Activated T-cell treated with anti-CD3 and anti-CD28 coated beads for 4 hours (primary cell): ENCODE measurements at regions not wholly inside any gene's neighbourhood (a gene's known extent, or its start where the extent isn't known, plus 50 kb on each side); places are given as distances from the start of the nearest gene placed in this dataset.
"Not testable (repeated sequence)": the region's sequence is repeated elsewhere in the genome, so short reads cannot be mapped to it uniquely, and the experiment has no call there.

ENCODE experiments used
- DNase-seq: peaks from one replicate; pipeline ENCODE4 v3.0.0-alpha.2; 2020

DNA sequence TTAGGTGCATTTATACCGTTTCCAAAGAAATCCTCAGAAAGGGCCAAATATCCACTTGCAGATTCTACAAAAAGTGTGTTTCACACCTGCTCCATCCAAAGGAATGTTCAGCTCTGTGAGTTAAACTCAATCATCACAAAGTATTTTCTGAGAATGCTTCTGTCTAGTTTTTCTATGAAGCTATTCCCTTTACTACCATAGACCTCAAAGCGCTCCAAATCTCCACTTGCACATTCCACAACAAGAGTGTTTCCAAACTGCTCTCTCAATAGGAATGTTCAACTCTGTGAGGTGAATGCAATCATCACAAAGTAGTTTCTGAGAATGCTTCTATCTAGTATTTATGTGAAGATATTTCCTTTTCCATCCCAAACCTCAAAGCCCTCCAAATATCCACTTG, 412.7 kb upstream of the WSB1 start:
- not testable (repeated sequence) for DNase-seq

DNA sequence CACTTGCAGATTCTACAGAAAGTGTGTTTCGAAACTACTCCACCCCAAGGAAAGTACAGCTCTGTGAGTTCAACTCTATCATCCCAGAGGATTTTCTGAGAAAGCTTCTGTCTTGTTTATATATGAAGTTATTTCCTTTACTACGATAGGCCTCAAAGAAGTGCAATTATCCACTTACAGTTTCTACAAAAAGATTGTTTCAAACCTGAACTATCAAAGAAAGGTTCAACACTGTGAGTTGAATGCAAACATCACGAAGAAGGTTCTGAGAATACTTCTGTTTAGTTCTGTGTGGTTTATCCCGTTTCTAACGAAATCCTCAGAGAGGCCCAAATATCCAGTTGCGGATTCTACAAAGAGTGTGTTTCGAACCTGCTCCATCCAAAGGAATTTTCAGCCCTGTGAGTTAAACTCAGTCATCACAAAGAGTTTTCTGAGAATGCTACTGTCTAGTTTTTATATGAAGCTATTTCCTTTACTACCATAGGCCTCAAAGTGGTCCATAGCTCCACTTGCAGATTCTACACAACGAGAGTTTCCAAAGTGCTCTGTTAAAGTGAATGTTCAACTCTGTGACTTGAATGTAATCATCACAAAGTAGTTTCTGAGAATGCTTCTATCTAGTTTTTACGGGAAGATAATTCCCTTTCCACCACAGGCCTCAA, 411.7 kb upstream of the WSB1 start:
- DNase-seq = not testable (repeated sequence)

DNA sequence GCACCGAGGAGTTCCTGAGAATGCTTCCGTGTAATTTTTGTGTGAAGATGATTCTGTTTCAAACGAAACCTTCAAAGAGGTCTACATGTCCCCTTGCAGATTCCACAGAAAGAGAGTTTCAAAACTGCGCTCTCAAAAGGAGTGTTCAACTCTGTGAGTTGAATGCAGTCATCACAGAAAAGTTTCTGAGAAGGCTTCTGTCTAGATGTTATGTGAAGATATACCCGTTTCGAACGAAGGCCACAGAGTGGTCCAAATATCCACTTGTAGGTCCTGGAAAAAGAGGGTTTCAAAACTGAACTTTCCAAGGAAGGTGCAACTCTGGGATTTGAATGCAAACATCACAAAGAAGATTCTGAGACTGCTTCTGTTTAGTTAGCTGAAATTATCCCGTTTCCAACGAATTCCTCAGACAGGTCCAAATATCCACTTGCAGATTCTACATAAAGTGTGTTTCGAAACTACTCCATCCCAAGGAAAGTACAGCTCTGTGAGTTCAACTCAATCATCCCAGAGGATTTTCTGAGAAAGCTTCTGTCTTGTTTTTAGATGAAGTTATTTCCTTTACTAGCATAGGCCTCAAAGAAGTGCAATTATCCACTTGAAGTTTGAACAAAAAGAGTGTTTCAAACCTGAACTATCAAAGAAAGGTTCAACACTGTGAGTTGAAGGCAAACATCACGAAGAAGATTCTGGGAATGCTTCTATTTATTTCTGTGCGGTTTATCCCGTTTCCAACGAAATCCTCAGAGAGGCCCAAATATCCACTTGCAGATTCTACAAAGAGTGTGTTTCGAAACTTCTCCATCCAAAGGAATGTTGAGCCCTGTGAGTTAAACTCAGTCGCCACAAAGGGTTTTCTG, 409.8 kb upstream of the WSB1 start:
- DNase-seq = not testable (repeated sequence)

DNA sequence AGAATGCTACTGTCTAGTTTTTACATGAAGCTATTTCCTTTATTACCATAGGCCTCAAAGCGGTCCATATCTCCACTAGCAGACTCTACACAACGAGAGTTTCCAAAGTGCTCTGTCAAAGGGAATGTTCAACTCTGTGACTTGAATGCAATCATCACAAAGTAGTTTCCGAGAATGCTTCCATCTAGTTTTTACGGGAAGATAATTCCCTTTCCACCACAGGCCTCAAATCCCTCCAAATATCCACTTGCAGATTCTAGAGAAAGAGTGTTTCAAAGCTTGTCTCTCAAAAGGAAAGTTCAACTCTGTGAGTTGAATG, 409.2 kb upstream of the WSB1 start:
- DNase-seq = not testable (repeated sequence)

DNA sequence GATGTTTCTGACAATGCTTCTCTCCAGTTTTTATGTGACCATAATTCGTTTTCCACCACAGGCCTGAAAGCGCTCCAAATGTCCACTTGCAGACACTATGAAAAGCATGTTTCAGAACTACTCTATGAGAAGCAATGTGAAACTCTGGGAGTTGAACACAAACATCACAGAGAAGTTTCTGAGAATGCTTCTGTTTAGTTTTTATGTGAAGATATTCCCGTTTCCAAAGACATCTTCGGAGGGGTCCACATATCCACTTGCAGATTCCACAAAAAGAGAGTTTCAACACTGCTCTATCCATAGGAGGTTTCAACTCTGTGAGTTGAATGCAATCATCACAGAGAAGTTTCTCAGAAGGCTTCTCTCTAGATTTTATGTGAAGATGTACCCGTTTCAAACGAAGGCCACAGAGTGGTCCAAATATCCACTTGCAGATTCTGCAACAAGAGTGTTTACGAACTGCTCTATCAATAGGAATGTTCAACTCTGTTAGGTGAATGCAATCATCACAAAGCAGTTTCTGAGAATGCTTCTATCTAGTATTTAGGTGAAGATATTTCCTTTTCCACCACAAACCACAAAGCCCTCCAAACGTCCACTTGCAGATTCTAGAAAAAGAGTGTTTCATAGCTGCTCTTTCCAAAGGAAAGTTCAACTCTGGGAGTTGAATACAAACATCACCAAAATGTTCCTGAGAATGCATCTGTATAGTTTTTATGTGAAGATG, 408.5 kb upstream of the WSB1 start:
- peak; percentile 3 for DNase-seq
